ENCODE measurements at regions not wholly inside any gene's neighbourhood (a gene's known extent, or its start where the extent isn't known, plus 50 kb on each side); places are given as distances from the start of the nearest gene placed in this dataset.

- intact Hi-C loops (cut with micrococcal nuclease) = no loop called here
Measured at GRCh38 chr4:13246107-13246506, 238.0 kb downstream of the RAB28 start.

GRCh38 chr4:13244444-13244843 is 239.7 kb downstream of the RAB28 start:
- Histone ChIP-seq H3K4me2 (ENCODE audit: insufficient read depth, low read length) (no peak overlapping the region), H2AFZ (ENCODE audit: low read depth, low read length) (no peak overlapping the region), H3K9ac (ENCODE audit: insufficient read depth in 1 of 2, low read depth in 2 of 2, low read length in 2 of 2) (no peak overlapping the region), H3K79me2 (ENCODE audit: control insufficient read depth, insufficient read depth, low read length) (no peaks in the 10 kb centered on the region), H3K27me3 (ENCODE audit: control insufficient read depth in 2 of 2, insufficient read depth in 2 of 2, low read length in 2 of 2) (no peaks in the 10 kb centered on the region), H3K36me3 (ENCODE audit: control insufficient read depth, insufficient read depth, low read length) (no peaks in the 10 kb centered on the region), H3K27ac (ENCODE audit: extremely low read depth, low read depth, low read length) (no peak overlapping the region), H3K4me3 (no peak overlapping the region), H3K9me1 (ENCODE audit: control insufficient read depth, insufficient read depth, low read length) (no peaks in the 10 kb centered on the region), H3K9me3 (replicated peaks; ENCODE audit: control insufficient read depth, insufficient read depth, low read depth, low read length) (no peaks in the 10 kb centered on the region), H3K4me1 (replicated peaks in 1 of 2; ENCODE audit: control insufficient read depth in 2 of 2, insufficient read depth in 2 of 2, low read length in 2 of 2) (no peaks in the 10 kb centered on the region), H4K20me1 (replicated peaks; ENCODE audit: control insufficient read depth, insufficient read depth, low read length) (no peaks in the 10 kb centered on the region)
- TF ChIP-seq EGR1 (conservative IDR thresholded peaks at IDR 0.05) (no peak), TRIM24 (IDR thresholded peaks at IDR 0.05) (no peak), ZNF24 (IDR thresholded peaks at IDR 0.05) (no peak), MYC (IDR thresholded peaks at IDR 0.05; ENCODE audit: low read depth, low read length) (no peak), MYC (CRISPR knock-in tag; IDR thresholded peaks at IDR 0.05; ENCODE audit: borderline replicate concordance, low read depth) (no peak), HOXB6 (CRISPR knock-in tag; IDR thresholded peaks at IDR 0.05; ENCODE audit: borderline replicate concordance) (no peak), NFIX (CRISPR knock-in tag; IDR thresholded peaks at IDR 0.05; ENCODE audit: low read depth) (no peak), ZNF212 (CRISPR knock-in tag; IDR thresholded peaks at IDR 0.05) (no peak), RBM25 (IDR thresholded peaks at IDR 0.05; ENCODE audit: low read depth, low read length, severe bottlenecking) (no peak), SMAD1 (IDR thresholded peaks at IDR 0.05; ENCODE audit: low read depth, low read length, partially characterized antibody) (no peak), SOX6 (IDR thresholded peaks at IDR 0.05) (no peak), MEF2D (tag; conservative IDR thresholded peaks at IDR 0.05; ENCODE audit: low read depth) (no peak), ZBTB17 (CRISPR knock-in tag; IDR thresholded peaks at IDR 0.05) (no peak), POLR2H (tag; IDR thresholded peaks at IDR 0.05; ENCODE audit: low read depth) (no peak), U2AF2 (optimal IDR thresholded peaks at IDR 0.05; ENCODE audit: low read depth, low read length) (no peak)
- no peak for ATAC-seq
- BruUV-seq (replicated peaks) = no TSS peak
- 4% methylated on average over 2 of the region's 2 CpGs for WGBS (ENCODE audit: insufficient coverage, low coverage, missing lambda C conversion rate)
- FAIRE-seq = no peak
- intact Hi-C loops (cut with micrococcal nuclease) = no loop called here
- CTCF ChIA-PET (ENCODE audit: low intra/inter-chr PET ratio) = no interaction called here
- no peak for DNase-seq (ENCODE audit: extremely low read depth in 1 of 4, low spot score in 3 of 4)
- in situ Hi-C loops (cut with MboI) = no loop called here
- POLR2A ChIA-PET = no interaction called here

More at GRCh38 chr4:13246107-13246506, 238.0 kb downstream of the RAB28 start:
- FAIRE-seq (no peak), ATAC-seq (no peak), DNase-seq (ENCODE audit: extremely low read depth in 1 of 4, low spot score in 3 of 4) (no peak)
- TF ChIP-seq ZNF507 (tag; conservative IDR thresholded peaks at IDR 0.05) = peak; percentile 95
- no peak for TF ChIP-seq CBFA2T3 (IDR thresholded peaks at IDR 0.05)
- no peak overlapping the region for H3K9ac ChIP-seq (ENCODE audit: insufficient read depth in 1 of 2, low read depth in 2 of 2, low read length in 2 of 2)
- H3K36me3 ChIP-seq (ENCODE audit: control insufficient read depth, insufficient read depth, low read length) = no peaks in the 10 kb centered on the region
- no peak overlapping the region for H3K4me2 ChIP-seq (ENCODE audit: insufficient read depth, low read length)
- H4K20me1 ChIP-seq (replicated peaks; ENCODE audit: control insufficient read depth, insufficient read depth, low read length) = no peaks in the 10 kb centered on the region
- no peak overlapping the region for H2AFZ ChIP-seq (ENCODE audit: low read depth, low read length)
- no peaks in the 10 kb centered on the region for H3K27me3 ChIP-seq (ENCODE audit: control insufficient read depth in 2 of 2, insufficient read depth in 2 of 2, low read length in 2 of 2)
- no peaks in the 10 kb centered on the region for H3K9me3 ChIP-seq (replicated peaks; ENCODE audit: control insufficient read depth, insufficient read depth, low read depth, low read length)
- no peak overlapping the region for H3K27ac ChIP-seq (ENCODE audit: extremely low read depth, low read depth, low read length)
- WGBS (ENCODE audit: insufficient coverage, low coverage, missing lambda C conversion rate) = 6% methylated on average over 1 of the region's 1 CpG
- CTCF ChIA-PET (ENCODE audit: low intra/inter-chr PET ratio) = no interaction called here
- in situ Hi-C loops (cut with MboI) = no loop called here
- H3K79me2 ChIP-seq (ENCODE audit: control insufficient read depth, insufficient read depth, low read length) = no peaks in the 10 kb centered on the region
- H3K9me1 ChIP-seq (ENCODE audit: control insufficient read depth, insufficient read depth, low read length) = no peaks in the 10 kb centered on the region
- H3K4me1 ChIP-seq (replicated peaks in 1 of 2; ENCODE audit: control insufficient read depth in 2 of 2, insufficient read depth in 2 of 2, low read length in 2 of 2) = no peaks in the 10 kb centered on the region
- H3K4me3 ChIP-seq = no peak overlapping the region
- BruUV-seq (replicated peaks) = no TSS peak
- POLR2A ChIA-PET = no interaction called here

Measured in K562 (cell line).